ENCODE measurements at regions not wholly inside any gene's neighbourhood (a gene's known extent, or its start where the extent isn't known, plus 50 kb on each side); places are given as distances from the start of the nearest gene placed in this dataset.

DNA sequence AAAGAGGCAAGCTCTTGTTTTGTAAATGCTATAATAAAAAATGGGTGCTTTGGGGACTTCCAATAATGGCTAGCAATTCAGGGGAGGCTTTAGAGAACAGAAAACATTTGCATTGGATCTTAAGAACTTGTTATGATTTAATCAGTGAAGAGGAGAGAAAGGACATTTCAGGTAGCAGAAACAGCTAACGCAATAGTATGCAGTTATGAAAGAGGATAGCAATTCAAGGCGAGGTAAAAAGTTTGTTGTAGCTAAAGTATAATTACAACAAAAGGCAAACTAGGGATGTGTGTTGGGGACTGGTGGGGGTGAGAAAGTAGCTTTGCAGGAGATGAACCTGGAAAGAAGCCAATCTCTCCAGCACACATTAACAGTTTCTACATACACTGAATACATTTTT lies 558.7 kb upstream of the SEMA6D start:
- in situ Hi-C loops (cut with HindIII; ENCODE audit: low sequenced_read_pairs), result no loop called here

DNA sequence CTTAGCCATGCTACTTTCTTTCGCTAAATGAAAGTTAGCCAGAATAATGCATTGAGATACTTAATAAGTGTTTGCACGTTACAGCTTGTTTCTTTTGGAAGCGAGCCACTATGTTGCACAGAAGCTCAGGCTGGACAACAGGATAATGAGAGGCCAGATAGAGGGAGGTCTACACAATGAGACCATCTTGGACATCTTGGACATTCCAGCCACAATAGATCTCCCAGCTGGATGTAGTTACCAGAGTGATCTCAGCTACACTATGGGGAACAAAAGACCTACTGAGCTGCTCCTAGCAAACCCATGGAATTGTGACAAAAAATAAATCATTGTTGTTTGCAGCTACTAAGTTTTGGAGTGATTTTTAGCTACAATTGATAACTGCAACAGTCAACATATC lies 540.1 kb upstream of the SEMA6D start:
- in situ Hi-C loops (cut with HindIII; ENCODE audit: low sequenced_read_pairs), result no loop called here

DNA sequence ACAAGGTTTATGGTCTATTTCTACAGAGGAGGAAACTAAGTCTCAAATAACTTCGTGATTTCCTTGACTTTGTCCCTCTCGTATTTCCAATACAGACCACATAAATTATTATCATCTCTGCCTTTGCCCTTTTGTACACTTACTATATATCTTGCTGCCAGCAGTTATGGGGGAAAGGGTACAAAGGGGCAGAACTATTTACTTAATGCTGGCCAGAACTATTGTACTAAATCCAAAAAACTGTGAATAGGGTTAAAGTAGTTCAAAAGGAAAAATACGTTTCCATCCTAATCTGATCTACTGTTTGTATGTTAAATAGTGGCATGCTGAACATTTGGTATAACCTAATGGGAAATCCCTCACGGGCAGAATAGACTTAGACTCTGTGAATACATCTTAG lies 537.3 kb upstream of the SEMA6D start:
- in situ Hi-C loops (cut with HindIII; ENCODE audit: low sequenced_read_pairs), result no loop called here

DNA sequence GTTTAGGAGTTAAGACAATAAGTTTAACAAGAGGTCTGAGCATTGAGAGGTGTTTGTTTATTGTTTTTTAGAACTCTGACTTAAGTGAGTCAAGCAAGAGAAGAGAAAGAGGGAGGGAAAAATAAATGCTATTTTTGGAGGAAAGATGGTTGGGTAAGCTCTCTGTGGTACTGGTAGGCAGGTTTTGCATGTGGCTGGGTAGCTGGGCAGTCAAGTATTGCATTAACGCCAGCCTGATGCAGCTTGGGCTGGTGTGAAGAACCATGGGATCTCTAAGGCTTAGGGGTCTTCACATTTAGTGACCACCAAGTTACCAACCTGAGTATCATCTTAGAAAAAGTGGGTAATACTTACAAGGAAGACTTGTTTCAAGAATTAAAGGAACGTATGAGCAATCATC lies 534.5 kb upstream of the SEMA6D start:
- in situ Hi-C loops (cut with HindIII; ENCODE audit: low sequenced_read_pairs), result no loop called here

DNA sequence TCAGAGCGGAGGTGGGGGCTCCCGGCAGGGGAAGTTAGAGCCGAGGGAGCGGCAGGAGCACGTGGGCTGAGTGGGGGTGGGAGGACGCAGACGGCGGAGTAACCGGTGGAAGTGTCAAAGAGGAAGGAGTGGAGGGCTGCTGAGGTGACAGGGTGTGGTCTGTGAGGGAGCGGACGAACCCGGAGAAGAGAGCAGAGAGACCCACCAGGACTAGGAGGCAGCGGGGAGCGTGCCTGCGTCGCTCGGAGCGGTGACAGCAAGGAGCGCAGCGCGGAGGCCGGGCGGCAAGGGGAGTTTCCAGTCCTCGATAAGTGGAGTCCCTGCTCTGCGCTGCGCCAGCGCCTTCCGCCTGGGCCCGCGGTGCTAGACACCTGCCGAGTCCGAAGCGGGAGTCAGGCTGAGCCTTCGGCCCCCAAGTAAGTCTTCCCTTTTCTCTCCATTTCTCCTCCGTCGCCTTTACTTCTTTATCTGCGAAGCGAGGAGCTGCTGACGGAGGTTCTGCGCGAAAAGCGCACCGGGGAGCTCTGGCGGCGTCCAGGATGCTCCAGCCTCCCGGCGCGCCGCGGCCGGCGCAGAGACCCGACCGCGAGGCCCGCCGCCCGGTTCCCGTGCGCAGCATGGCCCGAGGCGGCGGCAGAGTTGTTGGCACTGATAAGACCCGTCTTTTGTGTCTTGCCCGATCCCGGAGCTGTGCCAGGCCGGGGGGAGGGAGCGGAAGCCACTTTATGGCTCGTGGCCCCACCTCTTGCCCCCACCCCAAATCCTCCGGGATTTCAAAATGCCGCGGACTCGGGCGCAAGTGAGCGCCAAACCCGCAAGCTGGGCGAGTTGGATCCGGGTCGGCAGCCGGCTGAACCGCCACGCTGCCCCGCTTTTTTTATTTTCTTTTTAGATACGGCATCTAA lies 533.0 kb upstream of the SEMA6D start:
- in situ Hi-C loops (cut with HindIII; ENCODE audit: low sequenced_read_pairs), result no loop called here

DNA sequence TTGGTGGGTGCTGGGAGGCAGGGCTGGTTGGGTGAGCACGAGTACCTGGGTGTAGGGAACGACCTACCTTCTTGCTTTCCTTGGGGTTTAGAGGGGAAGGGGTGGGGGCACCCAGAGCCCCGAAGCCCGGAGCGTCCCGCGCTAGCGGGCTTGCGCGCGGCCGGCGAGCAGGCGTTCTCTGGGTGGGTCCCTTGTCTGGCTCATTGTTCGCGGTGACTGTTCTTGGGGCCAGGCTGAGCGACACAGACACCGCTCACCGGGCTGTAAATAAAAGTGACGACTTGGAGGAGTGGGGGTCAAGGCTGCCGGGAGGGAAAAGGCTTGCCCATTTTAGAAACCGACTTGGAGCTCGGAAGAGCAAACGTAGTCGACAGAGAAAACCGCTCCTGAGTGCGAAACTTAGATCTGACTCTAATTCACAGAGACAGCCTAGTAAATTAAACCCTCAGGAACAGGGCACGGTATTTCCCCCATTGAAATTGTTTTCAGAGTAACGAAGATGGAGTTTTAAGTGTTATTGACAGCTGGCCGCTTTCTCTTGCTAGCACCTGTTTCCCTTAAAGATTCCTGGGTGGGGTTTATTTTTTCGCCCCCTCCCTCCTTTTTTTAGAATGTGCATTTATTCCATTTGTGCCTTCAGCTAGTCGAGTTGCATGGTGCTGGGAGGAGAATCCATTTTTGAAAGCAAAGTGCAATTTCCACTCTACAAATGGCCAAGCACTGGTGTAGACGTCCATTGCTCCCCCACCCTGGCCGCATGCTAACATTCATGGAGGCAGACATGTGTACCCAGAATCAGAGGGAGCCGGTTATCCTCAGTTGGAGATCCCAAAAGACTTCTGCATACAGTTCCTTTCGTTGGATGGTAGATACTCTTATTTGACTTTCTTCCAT lies 532.1 kb upstream of the SEMA6D start:
- in situ Hi-C loops (cut with HindIII; ENCODE audit: low sequenced_read_pairs), result no loop called here

DNA sequence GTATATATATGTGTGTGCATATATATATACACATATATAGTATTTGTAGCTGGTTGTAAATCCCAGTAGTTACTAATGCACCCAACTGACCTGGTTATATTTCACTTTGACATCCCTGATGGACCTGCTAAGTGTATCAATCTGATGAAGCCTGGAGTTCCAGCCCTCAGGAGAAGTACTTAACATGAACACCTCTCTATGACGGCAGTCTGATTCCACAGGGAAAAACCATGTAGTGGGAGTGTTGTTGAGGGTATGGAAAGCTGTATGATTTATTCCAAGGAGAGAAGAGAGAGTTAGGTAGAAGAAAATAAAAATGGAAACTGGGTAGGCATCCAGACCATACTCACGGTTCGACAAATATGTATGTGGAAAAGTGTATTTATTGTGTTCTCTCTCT lies 531.2 kb upstream of the SEMA6D start:
- in situ Hi-C loops (cut with HindIII; ENCODE audit: low sequenced_read_pairs), result no loop called here

DNA sequence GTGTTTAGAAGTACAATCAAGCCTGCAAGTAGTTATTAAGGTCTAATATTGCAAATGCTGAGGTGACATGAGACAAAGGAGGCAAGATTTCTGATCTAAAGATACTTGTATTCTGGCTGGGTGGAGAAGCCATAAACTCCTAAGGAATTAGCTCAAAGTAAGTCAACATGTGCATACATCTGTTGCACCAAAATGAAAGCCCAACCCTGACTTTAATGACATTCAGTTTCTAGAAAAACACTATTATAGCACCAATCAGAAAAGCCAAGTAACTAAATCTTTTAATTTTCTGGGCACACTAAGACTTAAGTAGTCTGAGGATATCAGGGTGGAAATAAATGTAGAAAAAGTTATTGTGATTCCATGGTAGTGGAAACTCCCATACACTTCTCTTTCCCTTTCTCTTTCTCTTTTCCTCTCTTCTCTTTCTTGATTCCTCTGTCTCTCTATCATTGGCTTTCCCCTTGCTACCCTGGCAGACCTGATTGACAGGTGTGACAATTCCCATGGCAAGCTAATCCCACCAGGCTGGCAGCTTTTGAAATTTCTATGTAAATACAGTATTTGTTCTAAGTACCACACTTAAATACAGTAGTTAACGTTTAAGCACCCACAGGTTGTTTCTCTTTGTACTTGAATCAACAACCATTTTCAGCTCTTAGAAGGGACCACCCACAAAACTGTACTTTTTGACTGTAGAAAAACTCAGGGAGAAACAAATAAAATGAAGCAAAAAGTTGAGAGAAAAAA lies 528.4 kb upstream of the SEMA6D start:
- in situ Hi-C loops (cut with HindIII; ENCODE audit: low sequenced_read_pairs), result no loop called here

DNA sequence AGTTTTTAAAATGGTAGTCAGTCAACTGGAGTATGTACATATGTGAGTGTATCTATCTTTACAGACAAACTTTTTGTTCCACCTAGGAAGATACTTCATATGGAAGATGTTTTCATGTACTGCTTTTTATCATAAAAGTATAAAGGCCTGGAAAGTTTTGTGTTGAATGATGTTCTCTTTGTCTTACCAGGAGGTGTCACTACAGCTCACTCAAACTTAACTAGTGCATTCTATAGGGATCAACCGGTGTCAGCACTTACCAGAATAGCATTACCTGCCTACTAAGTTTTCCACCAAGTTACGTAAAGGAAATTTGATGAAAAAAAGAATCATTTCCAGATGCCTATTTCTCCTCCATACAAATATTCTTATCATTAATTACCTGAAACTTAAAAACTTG lies 522.6 kb upstream of the SEMA6D start:
- in situ Hi-C loops (cut with HindIII; ENCODE audit: low sequenced_read_pairs), result no loop called here

DNA sequence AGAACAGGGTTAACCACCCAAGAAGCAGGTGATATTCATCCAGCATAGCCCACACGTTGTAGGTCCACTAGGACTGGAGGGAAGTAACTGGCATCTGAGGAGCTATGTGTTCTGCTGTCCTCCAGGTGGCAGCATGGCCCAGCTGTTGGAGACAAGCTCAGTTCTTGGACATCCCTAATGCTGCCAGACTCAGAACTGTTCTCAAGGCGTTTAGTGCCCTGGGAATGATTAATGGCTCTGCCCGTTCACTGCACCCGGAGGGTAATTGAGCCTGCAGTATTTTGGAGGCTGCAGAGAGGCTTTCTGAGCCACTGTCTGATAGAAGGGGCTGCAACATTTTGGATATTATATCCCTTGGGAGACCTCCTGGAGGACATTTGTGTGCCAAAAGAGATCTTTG lies 521.3 kb upstream of the SEMA6D start:
- in situ Hi-C loops (cut with HindIII; ENCODE audit: low sequenced_read_pairs), result no loop called here

DNA sequence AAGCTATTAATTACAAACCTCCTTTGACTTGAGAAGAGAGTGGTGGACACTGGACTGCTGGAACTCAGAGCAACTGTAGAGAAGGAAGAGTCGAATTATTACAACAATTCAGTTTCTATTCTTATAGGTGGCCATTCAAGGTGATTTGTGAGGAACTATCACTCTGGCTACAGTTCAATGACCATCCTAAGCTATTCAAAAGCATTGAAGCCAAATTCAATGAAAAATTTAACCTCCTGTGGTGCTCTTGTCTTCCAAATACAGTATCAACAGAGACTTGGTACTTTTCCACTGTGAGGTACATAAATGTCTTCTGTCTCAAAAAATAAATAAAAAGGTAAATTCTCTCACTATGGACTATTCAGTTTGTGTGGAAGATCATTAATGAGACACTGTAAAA lies 513.3 kb upstream of the SEMA6D start:
- in situ Hi-C loops (cut with HindIII; ENCODE audit: low sequenced_read_pairs), result loop anchor here (25.0 kb wide), 1 partner anchor 1058 kb away; no protein-coding TSS in a partner anchor

DNA sequence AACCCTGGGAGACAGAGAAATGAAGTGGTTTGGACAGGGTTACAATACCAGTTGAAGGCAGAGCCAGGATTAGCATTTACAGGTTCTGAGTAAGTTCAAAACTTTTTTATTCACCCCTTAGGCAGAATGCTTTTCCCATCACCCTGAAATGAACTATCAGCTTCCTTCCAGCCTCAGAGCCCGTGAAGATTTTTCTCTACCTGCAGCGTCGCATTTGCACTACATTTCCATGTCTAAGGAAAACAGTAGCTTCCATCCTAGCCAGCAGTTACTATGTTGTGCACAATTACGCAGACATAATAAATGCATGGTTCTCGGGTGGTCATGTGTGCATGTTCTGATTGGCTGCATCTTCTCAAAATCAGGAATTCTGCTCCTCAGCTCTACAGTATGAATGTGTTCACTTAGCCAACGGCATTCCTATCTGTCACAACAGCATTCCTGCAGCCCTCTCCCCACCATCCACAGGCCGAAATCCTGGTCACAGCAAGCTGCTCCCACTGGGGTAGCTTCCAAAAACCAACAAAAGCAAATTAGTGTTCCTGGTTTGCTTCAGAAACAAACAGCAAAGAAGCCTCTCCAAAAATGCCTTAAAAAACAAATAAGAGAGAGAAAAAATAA lies 510.8 kb upstream of the SEMA6D start:
- in situ Hi-C loops (cut with HindIII; ENCODE audit: low sequenced_read_pairs), result loop anchor here (25.0 kb wide), 1 partner anchor 1056 kb away; no protein-coding TSS in a partner anchor

DNA sequence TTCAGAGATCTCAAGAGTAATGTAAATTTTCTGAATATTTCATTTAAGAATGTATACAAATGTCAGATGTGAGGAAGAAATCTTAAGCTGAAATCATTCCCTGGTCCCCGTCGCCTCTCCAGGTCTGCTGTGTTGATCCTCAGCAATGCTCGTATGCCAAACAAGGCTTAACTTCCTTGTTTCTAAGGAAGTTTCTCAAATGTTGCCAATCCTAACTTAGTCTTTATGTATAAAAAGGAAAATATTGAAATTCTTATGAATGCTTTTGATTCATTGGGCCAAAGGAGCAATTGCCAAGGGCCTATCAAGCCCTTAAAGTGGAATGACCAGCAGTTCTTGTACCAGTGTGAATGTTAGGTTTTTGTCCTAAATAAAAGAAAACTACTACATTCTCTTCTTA lies 507.7 kb upstream of the SEMA6D start:
- in situ Hi-C loops (cut with HindIII; ENCODE audit: low sequenced_read_pairs), result loop anchor here (25.0 kb wide), 1 partner anchor 1053 kb away; no protein-coding TSS in a partner anchor

DNA sequence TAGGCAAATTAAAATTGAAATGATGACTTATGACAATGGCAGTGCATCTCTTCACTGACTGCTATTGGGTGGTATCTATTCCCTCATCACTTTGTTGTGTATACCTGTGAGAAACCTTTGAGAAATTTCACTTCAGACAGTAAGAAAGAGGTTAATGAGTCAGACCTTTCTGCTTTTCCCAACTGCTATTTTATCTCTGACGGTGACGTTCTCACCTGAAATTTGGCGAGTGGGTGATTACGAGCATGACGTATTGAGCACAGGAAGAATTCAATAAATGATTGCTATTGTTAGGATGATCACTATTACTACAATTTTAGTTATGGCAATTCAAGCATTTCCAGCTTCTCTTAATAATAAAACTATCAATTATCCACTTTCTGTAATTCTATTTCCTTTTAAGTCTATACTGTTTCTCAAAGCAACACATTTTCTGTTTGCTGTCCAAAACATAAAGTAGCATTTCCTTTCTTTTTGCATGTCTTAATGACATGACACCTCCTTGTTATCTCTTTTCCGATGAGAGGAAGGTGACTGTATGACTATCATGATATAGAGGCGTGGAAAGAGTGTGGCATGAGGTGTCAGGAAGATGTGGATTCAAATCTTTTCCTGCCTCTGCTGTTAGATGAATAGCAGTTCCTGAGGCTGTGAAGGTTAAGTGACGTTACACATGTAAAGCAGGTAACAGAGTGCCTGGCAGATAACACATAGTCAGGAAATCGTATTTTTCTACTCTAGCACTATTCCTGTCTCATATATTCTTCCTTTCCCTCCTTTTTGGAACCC lies 504.9 kb upstream of the SEMA6D start:
- in situ Hi-C loops (cut with HindIII; ENCODE audit: low sequenced_read_pairs), result loop anchor here (25.0 kb wide), 1 partner anchor 1050 kb away; no protein-coding TSS in a partner anchor

DNA sequence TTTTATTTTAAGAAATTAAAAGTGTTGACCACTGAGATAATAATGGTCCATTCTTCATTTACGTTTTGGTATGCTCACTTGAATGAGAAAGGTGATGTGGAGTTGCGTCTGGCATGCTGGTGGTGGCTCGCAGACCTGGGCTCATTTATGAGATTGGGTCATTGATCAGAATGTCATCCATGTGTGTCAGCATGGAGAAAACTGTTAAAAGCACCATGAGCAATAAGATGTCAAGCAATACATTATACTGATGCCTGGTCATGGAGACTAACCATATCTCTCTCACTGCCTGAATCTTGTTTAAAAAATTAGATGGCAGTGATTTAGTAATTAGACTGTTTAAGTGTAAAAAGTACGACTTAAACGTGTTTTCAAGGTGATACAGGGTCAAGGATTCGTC lies 503.4 kb upstream of the SEMA6D start:
- in situ Hi-C loops (cut with HindIII; ENCODE audit: low sequenced_read_pairs), result loop anchor here (25.0 kb wide), 1 partner anchor 1048 kb away; no protein-coding TSS in a partner anchor

DNA sequence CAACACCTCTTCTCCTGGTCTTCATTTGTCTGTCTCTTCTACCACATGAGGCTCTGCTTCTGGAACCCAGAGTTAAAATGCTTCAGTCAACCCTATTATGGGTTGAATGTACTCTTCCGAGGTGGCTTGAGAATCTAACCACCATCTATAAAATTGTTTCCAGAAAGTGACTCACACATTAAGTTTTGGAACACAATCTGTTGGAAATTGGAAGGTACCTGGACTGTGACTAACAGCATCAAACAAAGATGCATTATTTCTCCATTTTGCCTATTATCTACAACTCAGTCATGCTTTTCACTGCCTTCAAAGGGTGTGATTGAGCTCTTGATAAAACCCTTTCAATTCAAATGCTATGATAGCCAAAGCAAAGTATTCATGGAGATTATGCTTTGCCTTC lies 499.0 kb upstream of the SEMA6D start:
- in situ Hi-C loops (cut with HindIII; ENCODE audit: low sequenced_read_pairs), result loop anchor here (25.0 kb wide), 1 partner anchor 1044 kb away; no protein-coding TSS in a partner anchor

DNA sequence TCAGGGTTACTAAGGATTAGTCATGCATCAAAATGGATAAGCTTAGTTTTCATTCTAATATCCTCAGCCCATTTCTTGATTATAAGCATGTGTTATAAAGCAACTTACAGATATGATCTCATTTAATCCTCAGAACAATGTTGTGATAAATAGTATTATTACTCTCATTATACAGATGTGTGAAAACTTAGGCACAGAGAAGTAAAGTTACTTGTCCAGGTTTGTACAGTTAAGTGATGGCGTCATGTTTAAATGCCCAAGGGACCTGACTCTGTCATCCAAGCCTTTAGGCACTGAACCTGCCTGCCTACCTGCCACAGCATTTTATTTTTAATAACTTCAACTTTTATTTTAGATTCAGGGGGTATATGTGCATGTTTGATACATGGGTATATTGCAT lies 472.9 kb upstream of the SEMA6D start:
- in situ Hi-C loops (cut with HindIII; ENCODE audit: low sequenced_read_pairs), result loop anchor here (25.0 kb wide), 1 partner anchor 243 kb away; no protein-coding TSS in a partner anchor

DNA sequence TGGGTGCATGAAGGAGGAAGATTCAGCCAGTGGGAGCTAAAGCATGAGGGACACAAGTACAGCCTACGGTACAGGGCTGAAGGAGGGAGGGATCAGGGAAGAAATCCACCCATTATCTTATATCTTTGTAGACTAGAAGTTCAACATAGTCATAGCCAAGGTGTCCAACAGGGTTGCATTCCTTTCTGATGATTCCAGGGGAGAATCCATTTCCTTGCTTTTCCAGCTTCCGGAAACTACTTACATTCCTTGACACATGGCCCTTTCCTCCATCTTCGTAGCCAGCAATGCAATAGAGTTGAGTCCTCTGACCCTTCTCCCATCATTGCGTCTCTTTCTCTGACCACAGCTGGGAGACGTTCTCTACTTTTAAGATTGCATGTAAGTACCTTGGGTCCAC lies 471.0 kb upstream of the SEMA6D start:
- in situ Hi-C loops (cut with HindIII; ENCODE audit: low sequenced_read_pairs), result loop anchor here (25.0 kb wide), 1 partner anchor 241 kb away; no protein-coding TSS in a partner anchor

DNA sequence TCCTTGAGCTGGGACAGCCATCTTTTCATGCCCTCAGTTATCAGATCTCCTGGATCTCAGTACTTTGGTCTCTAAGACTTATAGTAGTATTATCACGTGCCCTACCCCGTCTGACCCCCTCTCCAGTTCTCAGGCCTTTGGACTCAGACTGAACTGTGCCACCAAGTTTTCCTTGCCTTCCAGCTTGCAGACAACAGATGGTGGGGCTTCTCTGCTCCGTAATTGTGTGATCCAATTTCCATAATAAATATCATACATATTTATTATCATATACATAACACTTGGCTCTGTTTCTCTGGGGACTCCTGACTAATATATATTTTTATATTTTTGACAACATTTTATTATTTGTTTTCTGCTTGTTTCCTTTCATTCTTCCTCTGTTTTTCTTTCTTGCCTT lies 458.8 kb upstream of the SEMA6D start:
- in situ Hi-C loops (cut with HindIII; ENCODE audit: low sequenced_read_pairs), result no loop called here
